Esophagus muscularis mucosa (tissue), 4 donors: ENCODE measurements at regions not wholly inside any gene's neighbourhood (a gene's known extent, or its start where the extent isn't known, plus 50 kb on each side); places are given as distances from the start of the nearest gene placed in this dataset.

Experiments
- DNase-seq: peaks from one replicate; pipeline ENCODE4 v3.0.0-alpha.2; 2017; ENCODE audit errors: extremely low spot score
- H3K27ac ChIP-seq, 4 donors: fragments of 200-600 bp; sonication (generic); replicated peaks in 1 of 4; 1 replicate in 3 of 4; 2 replicates in 1 of 4; pipeline ENCODE4 v1.5.1; 2016 to 2019; ENCODE audit warnings: mild to moderate bottlenecking in 1 of 4
- H3K27me3 ChIP-seq, 4 donors: fragments of 200-600 bp; sonication (generic); one replicate each; pipeline versions ENCODE4 v1.5.1 to v1.6.0; 2016 to 2019
- H3K36me3 ChIP-seq, 4 donors: fragments of 200-600 bp; sonication (generic); one replicate each; pipeline ENCODE4 v1.5.1; 2016 to 2019
- H3K4me1 ChIP-seq, 4 donors: fragments of 200-600 bp; sonication (generic); one replicate each; pipeline ENCODE4 v1.5.1; 2016 to 2019
- H3K4me3 ChIP-seq, 4 donors: fragments of 200-600 bp; sonication (generic); 1 replicate in 2 of 4; 2 replicates in 2 of 4; pipeline ENCODE4 v1.5.1; 2016 to 2019; ENCODE audit warnings: mild to moderate bottlenecking in 4 of 4, moderate library complexity in 1 of 4
- H3K9me3 ChIP-seq, 4 donors: fragments of 200-600 bp; sonication (generic); 1 replicate in 3 of 4; 2 replicates in 1 of 4; pipeline ENCODE4 v1.5.1; 2016 to 2019
- CTCF ChIP-seq, 3 experiments: fragments of 200-600 bp in 2 of 3; fragments of 450-650 bp in 1 of 3; sonication (generic) in 2 of 3; IDR thresholded peaks; one replicate each; pipeline ENCODE4 v1.5.1; 2017 to 2019; ENCODE audit warnings: antibody characterized with exemption in 3 of 3, mild to moderate bottlenecking in 2 of 3, moderate library complexity in 1 of 3
- EP300 ChIP-seq: sonication (generic); formaldehyde crosslinking; IDR thresholded peaks from one replicate; pipeline ENCODE4 v1.6.1; 2017; ENCODE audit warnings: antibody characterized with exemption
- POLR2A ChIP-seq: fragments of 450-650 bp; IDR thresholded peaks from one replicate; pipeline ENCODE4 v1.6.1; 2017; ENCODE audit warnings: antibody characterized with exemption, moderate library complexity, mild to moderate bottlenecking, low read depth
- POLR2AphosphoS5 ChIP-seq, 2 donors: sonication (generic); formaldehyde crosslinking; IDR thresholded peaks; one replicate each; pipeline ENCODE4 v1.6.1; 2017; ENCODE audit warnings: antibody characterized with exemption in 2 of 2
- WGBS: methylation state at CpG from one replicate; pipeline ENCODE4 v1.1.5; 2018; 5-methylcytosine and 5-hydroxymethylcytosine counted together
- intact Hi-C: fragments of 100-400 bp; cut with DNase I; formaldehyde crosslinking; loops from one replicate; pipeline ENCODE4 v1.15.1; 2023

GRCh38 chr17:22462461-22462860 is 770.1 kb downstream of the KCNJ18 start:
- no peak overlapping the region for H3K27ac ChIP-seq
- no peaks in the 10 kb centered on the region for H3K36me3 ChIP-seq
- 73% methylated on average over 6 of the region's 6 CpGs for WGBS
- no peak for DNase-seq
- H3K9me3 ChIP-seq: peaks cover 0 to 10% (median 2%) of the 10 kb centered on the region in 4 donors
- H3K27me3 ChIP-seq: peaks cover 0 to 13% (median 0%) of the 10 kb centered on the region in 4 donors
- H3K4me1 ChIP-seq: no peaks in the 10 kb centered on the region
- TF ChIP-seq POLR2A (no peak), EP300 (no peak), CTCF (IDR thresholded peaks at IDR 0.05) (no peak), POLR2AphosphoS5 (IDR thresholded peaks at IDR 0.05) (no peak)
- intact Hi-C loops: no loop called here
- H3K4me3 ChIP-seq: no peak overlapping the region

GRCh38 chr17:22463110-22463850 is 771.0 kb downstream of the KCNJ18 start:
- H3K27ac ChIP-seq: no peak overlapping the region
- H3K4me3 ChIP-seq: no peak overlapping the region
- no peak for DNase-seq
- H3K27me3 ChIP-seq: peaks cover 0 to 13% (median 0%) of the 10 kb centered on the region in 4 donors
- 67% methylated on average over 13 of the region's 13 CpGs for WGBS
- H3K9me3 ChIP-seq: peaks cover 0 to 8% (median 2%) of the 10 kb centered on the region in 4 donors
- TF ChIP-seq POLR2AphosphoS5 (IDR thresholded peaks at IDR 0.05): no peak
- TF ChIP-seq POLR2A: no peak
- TF ChIP-seq EP300: no peak
- no peak for TF ChIP-seq CTCF (IDR thresholded peaks at IDR 0.05)
- no peaks in the 10 kb centered on the region for H3K36me3 ChIP-seq
- H3K4me1 ChIP-seq: no peaks in the 10 kb centered on the region
- intact Hi-C loops: no loop called here

GRCh38 chr17:22464041-22464440 is 771.7 kb downstream of the KCNJ18 start:
- Histone ChIP-seq H3K27me3 (peaks cover 0 to 13% (median 0%) of the 10 kb centered on the region in 4 donors), H3K4me1 (no peaks in the 10 kb centered on the region), H3K36me3 (no peaks in the 10 kb centered on the region), H3K9me3 (peaks cover 0 to under 1% (median 0%) of the 10 kb centered on the region in 4 donors), H3K27ac (no peak overlapping the region), H3K4me3 (no peak overlapping the region)
- no peak for TF ChIP-seq POLR2AphosphoS5 (IDR thresholded peaks at IDR 0.05)
- TF ChIP-seq POLR2A: no peak
- TF ChIP-seq EP300: no peak
- no peak for TF ChIP-seq CTCF (IDR thresholded peaks at IDR 0.05)
- DNase-seq: no peak
- 65% methylated on average over 6 of the region's 6 CpGs for WGBS
- intact Hi-C loops: no loop called here

- Histone ChIP-seq H3K4me1 (no peaks in the 10 kb centered on the region), H3K27me3 (no peaks in the 10 kb centered on the region), H3K9me3 (no peaks in the 10 kb centered on the region), H3K27ac (no peak overlapping the region), H3K36me3 (no peaks in the 10 kb centered on the region), H3K4me3 (no peak overlapping the region)
- intact Hi-C loops: no loop called here
- no peak for TF ChIP-seq CTCF (IDR thresholded peaks at IDR 0.05)
- no peak for TF ChIP-seq EP300
- no peak for TF ChIP-seq POLR2A
- no peak for TF ChIP-seq POLR2AphosphoS5 (IDR thresholded peaks at IDR 0.05)
- DNase-seq: no peak
- 48% methylated on average over 5 of the region's 5 CpGs for WGBS
Measured at GRCh38 chr17:22467720-22468119, 775.4 kb downstream of the KCNJ18 start.
